Stimulated activated memory B cell treated with anti-CD40 and anti-IgM and Interleukin-4, amounts not matched to agents 10 μg/mL and 1 μg/mL and 100 μg/mL, for 72 hours (primary cell): ENCODE measurements at regions not wholly inside any gene's neighbourhood (a gene's known extent, or its start where the extent isn't known, plus 50 kb on each side); places are given as distances from the start of the nearest gene placed in this dataset.
"Not testable (repeated sequence)": the region's sequence is repeated elsewhere in the genome, so short reads cannot be mapped to it uniquely, and the experiment has no call there.

ENCODE experiments used
- ATAC-seq: fragments of 150-1000 bp; cut with Tn5 transposase; 2 replicates; pipeline ENCODE4 v1.10.0; 2021
- H3K27ac Mint-ChIP-seq: one replicate; pipeline ENCODE4 v1.8.0; 2022; ENCODE audit warnings: mild to moderate bottlenecking, mixed read lengths
- H3K27me3 Mint-ChIP-seq: one replicate; pipeline ENCODE4 v1.8.0; 2022; ENCODE audit warnings: mixed read lengths
- H3K36me3 Mint-ChIP-seq: one replicate; pipeline ENCODE4 v1.8.0; 2022; ENCODE audit warnings: mixed read lengths
- H3K4me1 Mint-ChIP-seq: one replicate; pipeline ENCODE4 v1.8.0; 2022; ENCODE audit warnings: mixed read lengths
- H3K4me3 Mint-ChIP-seq: one replicate; pipeline ENCODE4 v1.8.0; 2022; ENCODE audit warnings: mild to moderate bottlenecking, moderate library complexity, mixed read lengths
- H3K9me3 Mint-ChIP-seq: one replicate; pipeline ENCODE4 v1.8.0; 2022; ENCODE audit warnings: mixed read lengths

DNA sequence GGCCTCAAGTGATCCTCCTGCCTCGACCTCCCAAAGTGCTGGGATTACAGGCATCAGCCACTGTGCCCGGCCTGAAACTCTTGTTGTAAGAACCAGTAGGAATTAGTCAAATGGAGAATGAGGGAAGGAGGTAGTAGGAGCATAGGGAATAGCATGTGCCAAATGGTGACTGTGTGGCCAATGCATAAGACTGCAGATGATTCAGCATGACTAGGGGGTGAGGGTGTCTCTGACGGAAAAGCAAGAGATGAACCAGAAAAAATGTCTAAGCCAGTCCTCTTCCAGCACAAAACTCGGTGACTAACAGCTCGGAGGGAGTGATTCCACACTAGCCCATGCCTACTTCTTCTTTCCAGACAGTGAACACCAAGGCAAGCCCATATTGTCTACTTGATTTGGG lies 58.2 kb upstream of the DUSP21 start:
- no peak overlapping the region for H3K27ac Mint-ChIP-seq
- ATAC-seq: no peak
- no peaks in the 10 kb centered on the region for H3K27me3 Mint-ChIP-seq
- H3K36me3 Mint-ChIP-seq: no peaks in the 10 kb centered on the region
- H3K9me3 Mint-ChIP-seq: no peaks in the 10 kb centered on the region
- no peaks in the 10 kb centered on the region for H3K4me1 Mint-ChIP-seq
- H3K4me3 Mint-ChIP-seq: no peak overlapping the region

DNA sequence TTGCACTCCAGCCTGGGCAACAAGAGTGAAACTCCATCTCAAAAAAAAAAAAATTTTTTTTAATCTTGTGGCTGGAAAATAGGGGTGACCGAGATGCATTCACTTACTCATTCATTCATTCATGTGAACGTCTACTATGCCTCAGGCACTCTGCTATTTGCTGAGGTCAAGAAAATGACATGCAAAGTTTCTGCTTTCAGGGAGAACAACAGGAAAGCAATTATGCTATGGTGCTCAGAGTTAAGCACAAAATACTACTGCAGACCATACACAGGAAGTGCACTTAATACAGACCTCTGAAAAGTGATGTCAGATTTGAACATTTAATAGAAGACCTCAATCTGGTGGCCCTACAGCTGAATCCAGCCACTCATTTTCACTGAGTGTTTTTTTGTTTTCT lies 59.6 kb upstream of the DUSP21 start:
- H3K4me3 Mint-ChIP-seq: no peak overlapping the region
- no peak for ATAC-seq
- H3K27me3 Mint-ChIP-seq: no peaks in the 10 kb centered on the region
- H3K27ac Mint-ChIP-seq: no peak overlapping the region
- no peaks in the 10 kb centered on the region for H3K36me3 Mint-ChIP-seq
- no peaks in the 10 kb centered on the region for H3K9me3 Mint-ChIP-seq
- no peaks in the 10 kb centered on the region for H3K4me1 Mint-ChIP-seq

DNA sequence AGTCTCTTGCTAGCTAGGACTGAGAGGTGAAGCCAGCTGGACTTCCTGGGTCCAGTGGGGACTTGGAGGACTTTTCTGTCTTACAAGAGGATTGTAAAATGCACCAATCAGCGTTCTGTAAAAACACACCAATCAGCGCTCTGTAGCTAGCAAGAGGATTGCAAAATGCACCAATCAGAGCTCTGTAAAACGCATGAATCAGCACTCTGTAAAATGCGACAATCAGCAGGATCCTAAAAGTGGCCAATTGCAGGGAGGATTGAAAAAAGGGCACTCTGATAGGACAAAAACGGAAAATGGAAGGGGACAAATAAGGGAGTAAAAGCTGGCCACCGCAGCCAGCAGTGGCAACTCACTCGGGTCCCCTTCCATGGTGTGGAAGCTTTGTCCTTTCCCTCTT lies 65.6 kb upstream of the DUSP21 start:
- Mint-ChIP-seq H3K4me3 (no peak overlapping the region), H3K27me3 (no peaks in the 10 kb centered on the region), H3K4me1 (no peaks in the 10 kb centered on the region), H3K36me3 (no peaks in the 10 kb centered on the region), H3K9me3 (no peaks in the 10 kb centered on the region), H3K27ac (no peak overlapping the region)
- ATAC-seq: no peak

DNA sequence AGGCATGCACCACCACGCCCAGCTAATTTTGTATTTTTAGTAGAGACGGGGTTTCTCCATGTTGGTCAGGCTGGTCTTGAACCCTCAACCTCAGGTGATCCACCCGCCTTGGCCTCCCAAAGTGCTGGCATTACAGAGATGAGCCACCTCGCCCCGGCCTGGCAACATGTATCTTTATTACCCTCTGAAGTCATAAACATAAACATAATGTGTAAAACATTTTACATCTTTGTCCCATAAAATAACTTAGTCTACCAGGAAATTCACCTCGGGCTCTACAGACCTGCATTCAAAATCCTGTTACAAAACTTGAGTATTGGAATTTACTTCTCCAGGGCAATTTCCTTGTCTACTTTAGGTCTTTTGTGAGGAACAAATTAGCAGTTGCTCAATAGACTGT lies 68.1 kb upstream of the DUSP21 start:
- Mint-ChIP-seq H3K4me1 (no peaks in the 10 kb centered on the region), H3K27ac (no peak overlapping the region), H3K36me3 (no peaks in the 10 kb centered on the region), H3K9me3 (no peaks in the 10 kb centered on the region), H3K27me3 (no peaks in the 10 kb centered on the region), H3K4me3 (no peak overlapping the region)
- no peak for ATAC-seq

DNA sequence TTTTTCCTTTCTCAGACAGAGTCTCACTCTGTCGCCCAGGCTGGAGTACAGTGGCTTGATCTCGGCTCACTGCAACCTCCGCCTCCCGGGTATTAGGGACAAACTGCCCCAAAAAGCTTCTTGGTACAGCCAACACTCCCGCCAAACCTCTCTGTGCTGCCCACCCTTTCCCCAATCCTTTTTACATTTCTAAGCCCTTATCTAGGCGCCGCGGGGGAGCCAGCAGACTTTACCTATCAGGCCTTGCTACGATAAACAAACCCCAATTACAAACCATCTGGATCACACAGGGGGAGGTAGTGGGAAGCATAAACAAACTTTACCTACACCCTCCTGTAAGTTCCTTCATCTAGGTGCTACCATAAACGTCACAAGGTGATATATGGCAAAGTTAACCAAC lies 69.8 kb upstream of the DUSP21 start:
- ATAC-seq, H3K27me3 Mint-ChIP-seq, H3K4me1 Mint-ChIP-seq, H3K36me3 Mint-ChIP-seq, H3K9me3 Mint-ChIP-seq, H3K4me3 Mint-ChIP-seq, H3K27ac Mint-ChIP-seq: not testable (repeated sequence)

DNA sequence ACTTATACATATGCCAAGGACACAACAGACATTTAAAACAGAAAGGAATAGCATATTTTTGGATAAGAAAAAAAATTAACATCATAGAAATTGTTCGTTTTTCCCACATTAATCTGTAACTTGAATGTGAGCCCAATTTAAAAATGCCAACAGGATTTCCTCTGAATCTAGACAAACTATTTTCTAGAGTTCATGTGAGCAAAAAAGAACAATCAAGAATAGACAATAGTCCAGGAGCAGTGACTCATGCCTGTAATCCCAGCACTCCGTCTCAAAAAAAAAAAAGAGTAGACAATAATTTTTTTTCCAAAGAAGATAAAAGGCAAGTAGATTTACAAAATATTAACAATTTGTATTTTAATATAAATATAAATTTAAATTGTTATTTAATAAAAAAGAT lies 73.7 kb upstream of the DUSP21 start:
- Mint-ChIP-seq H3K36me3 (no peaks in the 10 kb centered on the region), H3K27me3 (peaks cover 7% of the 10 kb centered on the region), H3K27ac (no peak overlapping the region), H3K4me3 (no peak overlapping the region), H3K4me1 (peaks cover 6% of the 10 kb centered on the region), H3K9me3 (no peaks in the 10 kb centered on the region)
- ATAC-seq: no peak

DNA sequence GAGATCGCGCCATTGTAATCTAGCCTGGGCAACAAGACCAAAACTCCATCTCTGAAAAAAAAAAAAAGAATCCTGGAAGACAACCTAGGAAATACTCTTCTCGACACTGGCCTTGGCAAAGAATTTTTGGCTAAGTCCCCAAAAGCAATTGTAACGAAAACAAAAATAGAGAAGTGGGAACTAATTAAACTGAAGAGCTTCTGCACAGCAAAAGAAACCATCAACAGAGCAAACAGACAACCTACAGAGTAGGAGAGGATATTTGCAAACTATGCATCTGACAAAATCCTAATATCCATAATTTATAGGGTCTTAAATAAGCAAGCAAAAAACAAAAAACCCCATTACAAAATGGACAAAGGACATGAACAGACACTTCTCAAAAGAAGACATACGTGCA lies 76.5 kb upstream of the DUSP21 start:
- H3K27me3 Mint-ChIP-seq: peaks cover 13% of the 10 kb centered on the region
- H3K36me3 Mint-ChIP-seq: no peaks in the 10 kb centered on the region
- H3K9me3 Mint-ChIP-seq: no peaks in the 10 kb centered on the region
- peaks cover 6% of the 10 kb centered on the region for H3K4me1 Mint-ChIP-seq
- H3K4me3 Mint-ChIP-seq: no peak overlapping the region
- no peak for ATAC-seq
- no peak overlapping the region for H3K27ac Mint-ChIP-seq

DNA sequence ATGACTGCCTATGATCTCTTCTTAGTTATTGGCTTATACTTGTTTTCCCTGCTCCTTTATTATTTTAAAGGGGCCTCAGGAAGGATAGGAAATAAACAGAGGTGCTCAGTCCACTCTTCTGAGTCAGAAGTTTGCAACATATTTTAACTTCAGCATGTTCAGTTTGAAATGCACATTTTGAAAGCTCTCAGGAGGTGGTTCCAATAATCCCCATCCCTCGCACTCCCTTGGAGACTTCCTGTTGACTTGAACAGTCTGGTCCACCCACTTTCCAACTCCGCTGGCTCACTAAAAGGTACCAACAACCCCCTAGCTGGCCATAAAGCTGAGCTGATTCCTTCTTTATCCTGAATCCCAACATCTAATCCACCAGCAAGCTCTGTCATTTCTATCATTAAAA lies 78.3 kb upstream of the DUSP21 start:
- H3K4me1 Mint-ChIP-seq: peaks cover 6% of the 10 kb centered on the region
- H3K36me3 Mint-ChIP-seq: no peaks in the 10 kb centered on the region
- H3K4me3 Mint-ChIP-seq: no peak overlapping the region
- ATAC-seq: no peak
- H3K27me3 Mint-ChIP-seq: peaks cover 20% of the 10 kb centered on the region
- no peaks in the 10 kb centered on the region for H3K9me3 Mint-ChIP-seq
- no peak overlapping the region for H3K27ac Mint-ChIP-seq

DNA sequence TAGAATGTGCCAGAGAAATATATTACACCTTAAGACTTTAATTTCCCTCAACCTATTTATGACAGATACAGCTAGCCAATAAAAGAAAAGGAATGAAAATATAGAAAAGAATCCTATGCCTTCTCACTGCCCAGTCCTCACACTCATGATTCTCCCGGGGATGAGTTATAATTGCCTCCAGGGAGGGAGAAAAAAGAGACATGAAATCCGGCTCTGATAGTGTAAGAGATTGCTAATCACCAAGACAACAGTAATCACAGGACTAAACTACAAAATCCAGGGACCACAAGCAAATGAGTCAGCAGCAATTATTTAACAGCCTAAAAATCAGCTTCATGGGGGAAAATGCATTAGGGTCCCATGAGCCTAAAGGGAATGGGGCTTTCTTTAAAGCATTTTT lies 95.9 kb upstream of the DUSP21 start:
- Mint-ChIP-seq H3K27ac (no peak overlapping the region), H3K36me3 (no peaks in the 10 kb centered on the region), H3K9me3 (no peaks in the 10 kb centered on the region), H3K27me3 (no peaks in the 10 kb centered on the region), H3K4me1 (no peaks in the 10 kb centered on the region), H3K4me3 (no peak overlapping the region)
- no peak for ATAC-seq

DNA sequence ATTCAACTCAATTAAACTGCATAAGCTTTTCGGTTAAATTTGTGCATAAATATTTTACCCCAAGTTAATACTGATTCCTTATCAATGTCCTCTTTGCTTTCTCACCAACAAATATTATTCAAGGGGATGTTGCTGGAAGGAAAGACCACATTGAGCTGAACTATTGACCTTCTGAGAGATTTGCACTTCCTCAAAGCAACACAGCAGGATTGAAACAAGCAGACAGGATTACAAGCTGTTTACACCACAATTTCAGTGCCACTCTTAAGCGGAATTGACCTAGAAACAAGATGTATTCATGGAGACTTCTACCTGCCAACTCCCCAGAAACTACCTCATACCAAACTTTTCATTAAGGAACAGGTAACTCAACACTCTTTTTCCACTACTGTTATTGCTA lies 96.5 kb upstream of the DUSP21 start:
- ATAC-seq: no peak
- no peaks in the 10 kb centered on the region for H3K4me1 Mint-ChIP-seq
- no peak overlapping the region for H3K27ac Mint-ChIP-seq
- no peaks in the 10 kb centered on the region for H3K27me3 Mint-ChIP-seq
- H3K9me3 Mint-ChIP-seq: no peaks in the 10 kb centered on the region
- H3K36me3 Mint-ChIP-seq: no peaks in the 10 kb centered on the region
- no peak overlapping the region for H3K4me3 Mint-ChIP-seq

DNA sequence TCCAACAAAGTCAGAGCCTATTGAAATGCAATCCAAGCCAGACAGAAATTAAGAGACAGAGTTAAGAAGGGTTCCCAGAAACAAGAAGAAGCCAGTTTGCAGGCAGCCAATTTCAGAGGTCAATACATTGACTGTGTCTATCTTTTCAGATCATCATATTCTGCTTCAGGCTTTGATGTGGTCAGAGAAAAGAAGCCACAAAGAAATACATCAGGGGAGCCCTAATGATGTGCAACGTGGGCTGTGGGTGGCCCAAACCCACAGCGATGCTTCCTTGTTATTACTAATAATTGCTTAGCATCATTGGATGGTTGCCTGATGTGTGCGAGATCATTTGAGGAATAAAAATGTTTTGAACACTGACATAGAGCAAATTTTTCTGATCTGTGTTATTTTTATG lies 99.0 kb upstream of the DUSP21 start:
- Mint-ChIP-seq H3K36me3 (no peaks in the 10 kb centered on the region), H3K4me1 (no peaks in the 10 kb centered on the region), H3K27me3 (no peaks in the 10 kb centered on the region), H3K27ac (no peak overlapping the region), H3K4me3 (no peak overlapping the region), H3K9me3 (no peaks in the 10 kb centered on the region)
- ATAC-seq: no peak

DNA sequence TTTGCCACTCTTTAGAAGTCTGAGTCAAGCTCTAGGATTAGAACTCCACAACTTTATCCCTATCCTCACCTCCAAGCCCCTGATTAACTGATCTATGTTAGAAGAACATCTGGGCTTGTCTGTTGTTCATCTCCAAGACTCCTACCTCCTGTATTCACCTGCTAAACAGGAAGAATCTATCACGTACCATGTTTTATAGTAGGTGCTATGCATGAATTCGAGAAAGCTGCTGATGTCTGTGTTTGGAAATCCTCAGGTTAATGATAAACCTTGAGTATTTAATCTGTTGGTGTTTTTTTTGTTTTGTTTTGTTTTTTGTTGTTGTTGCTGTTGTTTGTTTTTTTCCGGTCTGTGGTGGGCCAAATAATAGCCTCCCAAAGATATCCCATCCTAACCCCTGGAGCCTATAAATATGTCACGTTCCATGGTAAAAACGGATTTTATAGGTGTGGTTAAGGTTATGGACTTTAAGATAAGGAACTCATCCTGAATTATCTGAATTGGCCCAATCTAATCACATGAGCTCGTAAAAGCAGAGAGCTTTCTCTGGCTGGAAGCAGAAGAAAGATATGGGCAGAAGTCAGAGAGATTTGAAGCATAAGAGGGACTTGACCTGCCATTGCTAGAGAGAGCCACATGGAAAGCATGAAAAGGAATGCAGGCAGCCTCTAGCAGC lies 101.2 kb upstream of the DUSP21 start:
- H3K27ac Mint-ChIP-seq: no peak overlapping the region
- H3K4me3 Mint-ChIP-seq: no peak overlapping the region
- no peaks in the 10 kb centered on the region for H3K36me3 Mint-ChIP-seq
- no peaks in the 10 kb centered on the region for H3K27me3 Mint-ChIP-seq
- no peak for ATAC-seq
- no peaks in the 10 kb centered on the region for H3K9me3 Mint-ChIP-seq
- no peaks in the 10 kb centered on the region for H3K4me1 Mint-ChIP-seq

DNA sequence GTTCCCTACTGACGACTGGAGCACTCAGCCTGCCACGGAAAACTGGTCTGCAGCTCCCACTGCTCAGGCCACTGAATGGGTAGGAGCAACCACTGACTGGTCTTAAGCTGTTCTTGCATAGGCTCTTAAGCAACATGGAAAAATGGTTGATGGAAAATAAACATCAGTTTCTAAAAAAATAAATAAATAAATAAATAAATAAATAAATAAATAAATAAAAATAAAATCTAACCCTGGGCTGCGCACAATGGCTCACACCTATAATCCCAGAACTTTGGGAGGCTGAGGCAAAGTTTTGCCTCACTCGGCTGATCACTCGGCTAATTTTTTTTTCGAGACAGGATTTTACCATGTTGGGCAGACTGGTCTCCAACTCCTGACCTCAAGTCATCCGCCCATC lies 102.0 kb upstream of the DUSP21 start:
- ATAC-seq, H3K4me3 Mint-ChIP-seq, H3K27me3 Mint-ChIP-seq, H3K36me3 Mint-ChIP-seq, H3K4me1 Mint-ChIP-seq, H3K27ac Mint-ChIP-seq, H3K9me3 Mint-ChIP-seq: not testable (repeated sequence)

DNA sequence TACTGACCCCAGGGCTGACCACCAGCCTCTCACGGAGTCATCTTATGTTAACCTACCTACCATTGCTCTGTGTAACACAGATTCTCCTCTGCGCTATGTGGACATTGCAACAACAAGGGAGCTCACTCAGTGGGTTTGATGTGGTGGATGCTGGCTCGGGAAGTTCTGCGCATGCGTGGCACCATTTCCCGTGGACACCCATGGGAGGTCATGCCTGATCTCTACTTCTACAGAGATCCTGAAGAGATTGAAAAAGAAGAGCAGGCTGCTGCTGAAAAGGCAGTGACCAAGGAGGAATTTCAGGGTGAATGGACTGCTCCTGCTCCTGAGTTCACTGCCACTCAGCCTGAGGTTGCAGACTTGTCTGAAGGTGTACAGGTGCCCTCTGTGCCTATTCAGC lies 102.4 kb upstream of the DUSP21 start:
- H3K27ac Mint-ChIP-seq, H3K4me1 Mint-ChIP-seq, H3K4me3 Mint-ChIP-seq, ATAC-seq, H3K27me3 Mint-ChIP-seq, H3K9me3 Mint-ChIP-seq, H3K36me3 Mint-ChIP-seq: not testable (repeated sequence)

DNA sequence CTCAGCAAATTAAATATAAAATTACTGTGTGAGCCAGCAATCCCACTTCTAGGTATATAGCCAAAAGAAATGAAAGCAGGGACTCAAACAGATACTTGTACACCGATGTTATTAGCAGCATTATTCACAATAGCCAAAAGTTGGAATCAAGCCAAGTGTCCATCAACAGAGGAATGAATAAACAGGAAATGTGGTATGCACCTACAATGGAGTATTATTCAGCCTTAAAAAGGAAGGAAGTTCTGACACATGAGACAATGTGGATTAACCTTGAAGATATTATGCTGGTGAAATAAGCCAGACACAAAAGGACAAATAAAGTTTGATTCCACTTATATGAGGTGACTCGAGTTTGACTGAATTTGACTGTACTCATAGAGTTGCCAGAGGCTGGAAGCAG lies 108.3 kb upstream of the DUSP21 start:
- H3K27me3 Mint-ChIP-seq: no peaks in the 10 kb centered on the region
- no peak for ATAC-seq
- H3K27ac Mint-ChIP-seq: no peak overlapping the region
- H3K9me3 Mint-ChIP-seq: no peaks in the 10 kb centered on the region
- H3K4me3 Mint-ChIP-seq: no peak overlapping the region
- H3K36me3 Mint-ChIP-seq: no peaks in the 10 kb centered on the region
- H3K4me1 Mint-ChIP-seq: no peaks in the 10 kb centered on the region

DNA sequence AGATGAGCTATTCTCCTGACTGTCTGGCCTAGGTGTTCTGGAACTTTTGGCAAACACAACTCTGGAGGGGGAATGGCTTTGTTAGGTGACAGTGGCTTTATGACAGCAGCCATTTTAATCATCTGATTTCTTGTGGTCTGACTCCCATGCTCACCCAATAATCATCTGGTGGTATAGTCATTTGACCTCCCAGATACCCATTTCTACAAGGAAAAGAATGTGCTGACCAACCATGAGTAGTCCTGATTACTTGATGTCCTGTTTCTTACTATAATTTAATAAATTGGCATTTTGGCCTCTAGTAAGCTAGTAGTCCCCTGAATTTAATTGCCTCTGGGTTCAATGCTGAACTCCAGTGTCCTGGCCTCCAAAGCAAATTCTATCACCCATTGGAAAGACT lies 109.9 kb upstream of the DUSP21 start:
- H3K27ac Mint-ChIP-seq: no peak overlapping the region
- H3K4me3 Mint-ChIP-seq: no peak overlapping the region
- no peak for ATAC-seq
- no peaks in the 10 kb centered on the region for H3K27me3 Mint-ChIP-seq
- H3K36me3 Mint-ChIP-seq: no peaks in the 10 kb centered on the region
- H3K4me1 Mint-ChIP-seq: no peaks in the 10 kb centered on the region
- H3K9me3 Mint-ChIP-seq: no peaks in the 10 kb centered on the region

DNA sequence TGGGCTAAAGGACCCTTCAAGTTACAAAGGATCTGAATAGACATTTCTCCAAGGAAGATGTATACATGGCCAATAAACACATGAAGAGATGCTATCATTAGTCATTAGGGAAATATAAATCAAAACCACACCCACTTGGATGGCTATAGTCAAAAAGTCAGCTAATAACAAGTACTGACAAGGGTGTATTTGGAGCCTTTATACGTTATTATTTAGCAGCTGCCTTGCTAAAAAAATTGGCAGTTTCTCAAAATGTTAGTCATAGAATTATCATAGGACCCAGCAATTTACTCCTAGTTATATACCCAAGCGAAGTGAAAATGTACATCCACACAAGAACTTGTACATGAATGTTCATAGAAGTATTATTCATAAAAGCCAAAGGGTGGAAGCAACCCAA lies 112.7 kb upstream of the DUSP21 start:
- no peaks in the 10 kb centered on the region for H3K36me3 Mint-ChIP-seq
- no peaks in the 10 kb centered on the region for H3K27me3 Mint-ChIP-seq
- ATAC-seq: no peak
- H3K4me1 Mint-ChIP-seq: no peaks in the 10 kb centered on the region
- no peak overlapping the region for H3K27ac Mint-ChIP-seq
- H3K4me3 Mint-ChIP-seq: no peak overlapping the region
- H3K9me3 Mint-ChIP-seq: no peaks in the 10 kb centered on the region
